Activated CD4-positive, alpha-beta T cell treated with anti-CD3 and anti-CD28 coated beads, Interleukin-2, Interleukin-4, amounts not matched to agents 100 ng/mL and 50 ng/mL, durations not matched to agents 16 hours and 8 hours (primary cell): ENCODE measurements at regions not wholly inside any gene's neighbourhood (a gene's known extent, or its start where the extent isn't known, plus 50 kb on each side); places are given as distances from the start of the nearest gene placed in this dataset.
"Not testable (repeated sequence)": the region's sequence is repeated elsewhere in the genome, so short reads cannot be mapped to it uniquely, and the experiment has no call there.

ENCODE experiments used
- DNase-seq: peaks from one replicate; pipeline ENCODE4 v3.0.0-alpha.2; 2020; ENCODE audit warnings: low spot score

- no peak for DNase-seq
Observed at GRCh38 chr12:17215759-17216570, 610.0 kb upstream of the LMO3 start.

- no peak for DNase-seq
Observed at GRCh38 chr12:17214929-17215328, 609.0 kb upstream of the LMO3 start.

DNA sequence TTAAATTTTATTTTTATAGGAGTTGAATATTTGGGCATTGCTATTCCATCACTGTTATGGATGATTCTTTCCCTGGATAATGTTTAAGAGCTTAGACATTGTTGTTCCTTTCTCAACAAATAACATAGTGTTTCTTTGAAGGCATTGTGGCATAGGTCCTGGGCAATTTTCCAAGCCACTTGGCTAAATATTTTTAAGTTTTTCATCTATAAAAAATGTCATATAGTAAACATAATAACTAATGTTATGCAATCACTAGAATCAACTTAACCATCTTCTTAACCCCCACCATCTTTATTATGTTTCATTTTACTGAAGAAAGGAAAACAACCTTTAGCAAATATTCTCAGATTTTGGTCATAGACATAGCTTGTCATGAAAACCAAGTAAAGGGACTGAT, 600.6 kb upstream of the LMO3 start:
- DNase-seq, result no peak

GRCh38 chr12:17204289-17205054, 598.5 kb upstream of the LMO3 start:
- DNase-seq, result no peak

DNA sequence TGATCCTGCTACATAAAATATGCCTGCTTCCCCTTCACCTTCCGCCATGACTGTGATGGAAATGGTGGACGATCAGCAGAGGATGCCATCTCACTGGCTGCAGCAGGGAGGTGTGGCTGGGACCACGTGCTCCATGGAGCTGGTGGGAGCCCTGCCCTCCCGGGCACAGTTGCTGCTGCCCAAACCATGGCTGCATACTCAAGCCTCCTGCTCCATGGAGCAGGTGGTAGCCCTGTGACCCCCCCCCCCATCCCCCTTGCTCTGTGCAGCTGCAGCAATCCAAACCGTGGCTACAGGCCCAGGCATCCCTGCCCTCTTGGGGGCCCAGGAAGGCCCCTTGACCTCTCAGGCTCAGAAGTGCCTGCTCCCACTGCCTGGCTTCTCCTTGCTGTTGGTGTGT, 597.5 kb upstream of the LMO3 start:
- no peak for DNase-seq

DNA sequence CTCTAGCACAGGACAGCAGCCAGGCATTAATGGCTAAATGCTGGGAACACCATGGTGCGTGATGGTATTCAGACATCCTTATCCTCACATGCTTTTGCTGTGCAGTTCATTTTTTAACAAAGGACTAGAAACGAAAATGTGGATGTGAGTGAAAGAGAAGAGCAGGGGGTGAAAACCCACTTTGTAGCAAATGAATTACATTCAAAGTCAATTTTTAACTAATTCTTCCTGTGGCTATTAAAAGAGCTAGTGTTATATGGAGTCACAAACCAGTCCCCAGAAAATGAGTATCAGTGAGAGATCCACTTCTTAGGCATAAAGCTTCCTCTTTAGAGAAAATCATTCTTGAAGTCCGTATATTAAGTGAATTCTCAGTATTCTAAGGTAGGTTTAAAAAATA, 592.0 kb upstream of the LMO3 start:
- DNase-seq, result no peak

- no peak for DNase-seq
Observed at GRCh38 chr12:17192721-17193120, 586.8 kb upstream of the LMO3 start.

- no peak for DNase-seq
Observed at GRCh38 chr12:17169726-17170471, 563.9 kb upstream of the LMO3 start.

DNA sequence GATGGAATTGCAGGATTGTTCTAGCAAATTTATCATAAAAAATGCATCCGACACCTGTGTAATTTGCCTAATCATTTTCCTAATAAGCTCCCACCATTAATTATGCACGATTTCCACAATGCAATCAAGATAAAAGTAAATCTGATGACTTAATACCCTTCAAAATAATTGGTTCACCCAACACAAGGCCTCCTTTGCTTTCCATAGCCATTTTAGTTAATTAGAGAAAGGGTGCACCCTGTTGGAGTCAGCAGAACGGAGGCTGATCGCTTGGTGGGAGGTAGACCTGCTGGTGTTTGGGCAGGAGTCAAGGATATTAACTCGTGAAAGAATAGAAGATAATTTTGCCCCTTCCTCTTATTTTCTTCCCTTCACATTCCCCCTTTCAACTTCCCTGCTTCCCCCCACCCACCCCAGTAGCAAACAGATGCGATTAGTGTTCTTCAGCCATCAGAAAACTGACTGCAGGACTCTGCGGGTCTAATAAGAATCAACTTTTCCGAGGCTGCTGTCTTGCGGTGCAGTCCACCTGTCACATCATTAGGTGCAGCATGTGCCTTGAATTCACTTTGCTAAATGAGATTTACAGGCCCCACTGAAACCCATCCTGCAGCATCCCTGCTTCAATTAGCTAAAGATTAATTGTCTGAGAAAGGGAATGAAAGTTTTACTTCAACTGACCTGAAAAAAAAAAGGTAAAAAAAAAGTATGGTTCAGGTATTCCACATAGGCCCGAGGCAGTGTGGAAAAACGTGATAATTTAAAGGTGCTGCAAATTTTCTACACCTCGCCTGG, 553.7 kb upstream of the LMO3 start:
- DNase-seq, result no peak

DNA sequence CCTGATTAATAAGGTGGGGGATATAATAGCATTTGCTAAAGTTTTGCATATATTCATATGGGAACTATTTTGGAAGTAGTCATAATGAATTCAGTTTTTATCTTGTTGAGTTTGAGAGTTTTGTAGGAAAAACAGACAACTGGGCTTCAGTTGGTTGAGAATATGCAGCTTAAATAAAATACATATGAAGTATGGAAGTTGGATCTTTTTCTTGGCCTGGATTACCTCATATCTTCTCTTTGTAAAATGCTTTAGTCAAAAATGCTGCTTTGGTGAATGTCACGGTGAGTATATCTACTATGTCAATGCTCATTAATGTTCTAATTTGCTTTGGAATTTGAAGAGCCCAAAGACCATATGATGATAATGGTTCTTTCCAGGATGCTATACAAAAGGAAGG, 552.2 kb upstream of the LMO3 start:
- DNase-seq, result no peak

GRCh38 chr12:17151917-17152316, 546.0 kb upstream of the LMO3 start:
- no peak for DNase-seq

GRCh38 chr12:17148706-17149105, 542.7 kb upstream of the LMO3 start:
- DNase-seq, result no peak

DNA sequence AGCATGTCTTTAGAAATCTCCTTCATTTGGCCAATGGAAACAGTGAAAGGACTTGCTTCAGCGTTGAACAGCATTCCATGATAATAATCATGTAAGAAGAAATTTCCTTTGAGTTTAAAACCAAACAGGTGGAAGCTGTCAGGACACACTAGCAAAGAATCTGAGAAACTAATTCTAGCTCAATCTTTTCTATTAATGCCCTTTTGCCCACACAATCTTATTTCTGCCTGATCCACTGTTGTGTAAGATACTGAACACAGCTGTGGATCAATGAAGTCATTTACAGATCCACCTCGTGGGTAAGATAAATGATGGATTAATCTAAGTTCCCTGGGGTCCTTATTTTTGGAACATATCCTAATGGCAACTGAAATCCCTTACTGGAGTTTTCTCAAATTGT, 536.9 kb upstream of the LMO3 start:
- no peak for DNase-seq

GRCh38 chr12:17139931-17140330, 534.0 kb upstream of the LMO3 start:
- DNase-seq, result no peak

- DNase-seq, result no peak
Observed at GRCh38 chr12:17137396-17137795, 531.4 kb upstream of the LMO3 start.

DNA sequence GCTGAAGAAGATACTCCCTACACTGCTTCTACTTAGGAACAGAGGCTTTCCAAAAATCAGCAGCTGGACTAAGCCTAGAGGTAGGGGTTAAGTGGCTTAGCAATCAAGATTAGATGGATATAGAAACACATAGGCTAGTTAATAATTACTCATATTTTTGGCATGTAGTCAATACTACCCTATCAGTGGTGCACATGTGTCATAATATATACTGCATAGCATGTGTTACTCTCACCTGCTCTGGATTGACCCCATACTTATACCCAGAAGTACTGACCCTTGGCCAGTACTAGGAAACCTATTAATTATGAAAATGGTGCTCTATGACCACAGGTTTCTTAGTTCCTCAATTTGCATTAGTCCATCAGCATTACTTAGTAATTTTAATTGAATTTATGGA, 528.4 kb upstream of the LMO3 start:
- DNase-seq, result no peak

DNA sequence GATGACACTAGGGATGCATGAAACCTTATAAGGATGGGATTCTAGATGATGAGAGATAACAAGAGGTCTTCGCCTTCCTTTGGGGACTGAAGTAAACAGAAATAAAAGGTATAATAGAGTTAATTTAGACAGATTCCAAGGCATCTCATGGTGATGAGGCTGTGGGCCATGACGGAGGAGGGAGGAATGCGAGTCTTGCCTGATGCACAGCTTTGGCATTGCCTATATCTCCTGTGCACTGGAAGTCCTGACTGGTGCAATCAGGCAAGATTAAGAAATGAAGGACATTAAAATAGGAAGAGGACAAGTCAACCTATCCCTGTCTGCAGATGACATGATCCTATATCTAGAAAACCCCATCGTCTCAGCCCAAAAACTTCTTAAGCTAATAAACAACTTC, 526.4 kb upstream of the LMO3 start:
- DNase-seq, result no peak

DNA sequence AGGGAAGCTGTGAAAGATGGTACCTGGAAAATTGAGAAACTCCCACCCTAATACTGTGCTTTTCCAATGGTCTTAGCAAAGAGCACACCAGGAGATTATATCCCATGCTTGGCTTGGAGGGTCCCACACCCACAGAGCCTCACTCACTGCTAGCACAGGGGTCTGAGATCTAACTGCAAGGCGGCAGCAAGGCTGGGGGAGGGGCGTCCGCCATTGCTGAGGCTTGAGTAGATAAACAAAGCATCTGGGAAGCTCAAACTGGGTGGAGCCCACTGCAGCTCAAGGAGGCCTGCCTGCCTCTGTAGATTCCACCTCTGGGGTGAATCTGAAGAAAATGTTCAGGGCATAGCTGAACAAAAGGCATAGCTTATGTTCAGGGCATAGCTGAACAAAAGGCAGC, 510.6 kb upstream of the LMO3 start:
- DNase-seq, result not testable (repeated sequence)

DNA sequence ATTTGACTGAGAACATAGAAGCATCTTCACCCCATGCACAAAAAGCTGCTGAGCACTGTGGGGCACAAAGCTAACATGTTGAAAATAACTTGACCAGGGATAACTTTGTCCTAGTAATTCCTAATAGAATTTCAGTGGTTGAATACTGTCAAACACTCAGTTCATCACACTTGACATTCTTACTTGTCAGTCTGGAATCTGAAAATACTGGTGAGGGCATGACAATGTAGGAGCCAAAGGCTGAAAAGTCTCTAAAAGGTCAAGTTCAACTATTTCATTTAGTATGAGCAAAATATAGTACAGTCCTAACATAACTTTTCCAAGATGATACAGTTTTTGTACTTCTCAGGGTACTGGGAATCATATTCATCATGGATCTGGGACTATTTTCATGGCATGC, 504.4 kb upstream of the LMO3 start:
- no peak for DNase-seq

- no peak for DNase-seq
Observed at GRCh38 chr12:17108877-17109541, 503.0 kb upstream of the LMO3 start.

- DNase-seq, result no peak
Observed at GRCh38 chr12:17104801-17105200, 498.8 kb upstream of the LMO3 start.

- DNase-seq, result no peak
Observed at GRCh38 chr12:17097674-17098073, 491.7 kb upstream of the LMO3 start.
